IMR-90 (cell line): ENCODE measurements at regions not wholly inside any gene's neighbourhood (a gene's known extent, or its start where the extent isn't known, plus 50 kb on each side); places are given as distances from the start of the nearest gene placed in this dataset.

Source experiments
- ATAC-seq: fragments of 200-7000 bp; cut with Tn5 transposase; 2 replicates; pipeline ENCODE4 v1.9.1; 2020; ENCODE audit warnings: low read depth, mild to moderate bottlenecking, moderate library complexity
- BruUV-seq: library from RNA; stranded (reverse); fragments of 400-500 nt; replicated peaks from 2 replicates; lab custom pipeline; 2021; lab: Mats Ljungman, UMichigan
- CTCF ChIA-PET: fragments of 300-600 bp; formaldehyde crosslinking; extraction: SDS; loops from one replicate; lab custom pipeline; 2021; ENCODE audit warnings: antibody characterized with exemption; lab: Yijun Ruan, JAX
- POLR2A ChIA-PET: fragments of 300-600 bp; sonication (Branson Sonifier 250); formaldehyde crosslinking; loops from one replicate; lab custom pipeline; 2022; ENCODE audit warnings: antibody characterized with exemption; ENCODE audit not compliant: unreplicated experiment; lab: Charles Lee
- DNase-seq: peaks from one replicate; pipeline ENCODE4 v3.0.0; 2013
- H2AFZ ChIP-seq: replicated peaks from 2 replicates; pipeline ENCODE3; 2013; ENCODE audit warnings: low read length, mild to moderate bottlenecking; ENCODE audit not compliant: poor library complexity
- H2AK5ac ChIP-seq: 2 replicates; pipeline ENCODE4 v1.6.1; 2013; ENCODE audit warnings: low read depth, low read length, inconsistent platforms
- H2AK9ac ChIP-seq: replicated peaks from 2 replicates; pipeline ENCODE3; 2013; ENCODE audit warnings: mild to moderate bottlenecking, low read depth, low read length, moderate library complexity; ENCODE audit not compliant: poor library complexity
- H2BK120ac ChIP-seq: 2 replicates; pipeline ENCODE4 v1.6.1; 2013; ENCODE audit warnings: low read depth, low read length, inconsistent platforms
- H2BK15ac ChIP-seq: 3 replicates; pipeline ENCODE4 v1.6.1; 2013; ENCODE audit warnings: low read depth, low read length, inconsistent platforms
- H2BK20ac ChIP-seq: 2 replicates; pipeline ENCODE4 v1.6.1; 2013; ENCODE audit warnings: low read depth, mild to moderate bottlenecking, inconsistent platforms, low read length, moderate library complexity
- H2BK5ac ChIP-seq: 2 replicates; pipeline ENCODE4 v1.6.1; 2013; ENCODE audit warnings: mild to moderate bottlenecking, low read depth, low read length, inconsistent platforms; ENCODE audit not compliant: poor library complexity, severe bottlenecking
- H3K14ac ChIP-seq: replicated peaks from 2 replicates; pipeline ENCODE4 v1.6.1; 2013; ENCODE audit warnings: low read depth, low read length, inconsistent platforms
- H3K18ac ChIP-seq: 2 replicates; pipeline ENCODE4 v1.6.1; 2013; ENCODE audit warnings: low read depth, low read length, control low read depth
- H3K23ac ChIP-seq: 2 replicates; pipeline ENCODE4 v1.6.1; 2013; ENCODE audit warnings: low read depth, low read length, inconsistent platforms
- H3K27ac ChIP-seq: 2 replicates; pipeline ENCODE4 v1.5.1; 2013; ENCODE audit warnings: mild to moderate bottlenecking, control low read depth, low read length; ENCODE audit not compliant: insufficient read depth
- H3K27me3 ChIP-seq: 2 replicates; pipeline ENCODE4 v1.6.1; 2013; ENCODE audit warnings: low read length; ENCODE audit not compliant: control insufficient read depth, insufficient read depth
- H3K36me3 ChIP-seq: 2 replicates; pipeline ENCODE4 v1.6.1; 2013; ENCODE audit warnings: low read length, mixed read lengths; ENCODE audit not compliant: control insufficient read depth, insufficient read depth
- H3K4ac ChIP-seq: 2 replicates; pipeline ENCODE4 v1.6.1; 2013; ENCODE audit warnings: low read depth, low read length, inconsistent platforms
- H3K4me1 ChIP-seq: 2 replicates; pipeline ENCODE4 v1.6.1; 2013; ENCODE audit warnings: low read length, mixed read lengths; ENCODE audit not compliant: control insufficient read depth, insufficient read depth
- H3K4me2 ChIP-seq: 2 replicates; pipeline ENCODE4 v1.6.1; 2013; ENCODE audit warnings: low read depth, mild to moderate bottlenecking, control low read depth, low read length, moderate library complexity
- H3K4me3 ChIP-seq: 2 replicates; pipeline ENCODE4 v1.5.1; 2013; ENCODE audit warnings: low read depth, mild to moderate bottlenecking, control low read depth, low read length, moderate library complexity; ENCODE audit not compliant: insufficient read depth
- H3K56ac ChIP-seq: 2 replicates; pipeline ENCODE4 v1.6.1; 2013; ENCODE audit warnings: low read length, inconsistent platforms; ENCODE audit not compliant: insufficient read depth; ENCODE audit errors: extremely low read depth
- H3K79me1 ChIP-seq, 2 experiments: 2 replicates each; pipeline ENCODE4 v1.6.1; 2013; ENCODE audit warnings: low read length in 2 of 2, inconsistent platforms in 1 of 2, low read depth in 1 of 2
- H3K9ac ChIP-seq: 2 replicates; pipeline ENCODE4 v1.6.1; 2013; ENCODE audit warnings: low read depth, low read length, control low read depth
- H3K9me1 ChIP-seq: 2 replicates; pipeline ENCODE4 v1.6.1; 2013; ENCODE audit warnings: low read length, inconsistent platforms; ENCODE audit not compliant: insufficient read depth
- H3K9me3 ChIP-seq: 2 replicates; pipeline ENCODE4 v1.6.1; 2013; ENCODE audit warnings: low read length; ENCODE audit not compliant: control insufficient read depth, insufficient read depth
- H4K20me1 ChIP-seq: 2 replicates; pipeline ENCODE4 v1.6.1; 2013; ENCODE audit warnings: low read length, inconsistent platforms; ENCODE audit not compliant: insufficient read depth
- H4K5ac ChIP-seq: 2 replicates; pipeline ENCODE4 v1.6.1; 2013; ENCODE audit warnings: mild to moderate bottlenecking, low read depth, low read length, control low read depth
- H4K8ac ChIP-seq, 2 experiments: 2 replicates each; pipeline ENCODE4 v1.6.1; 2013; ENCODE audit warnings: low read depth in 2 of 2, low read length in 2 of 2, control low read depth in 1 of 2, inconsistent platforms in 1 of 2
- H4K91ac ChIP-seq: 2 replicates; pipeline ENCODE4 v1.6.1; 2013; ENCODE audit warnings: low read depth, low read length, inconsistent platforms; ENCODE audit not compliant: insufficient read depth
- MAZ ChIP-seq: IDR thresholded peaks from 2 replicates; pipeline ENCODE4 v1.6.1; 2012; ENCODE audit warnings: low read depth, mild to moderate bottlenecking, low read length, improper control_type of control experiment, moderate library complexity, borderline replicate concordance
- NFE2L2 ChIP-seq: fragments of 150-350 bp; IDR thresholded peaks from 2 replicates; pipeline ENCODE4 v1.6.1; 2016; ENCODE audit warnings: low read depth, mild to moderate bottlenecking, low read length
- POLR2A ChIP-seq: IDR thresholded peaks from 2 replicates; pipeline ENCODE4 v1.6.1; 2012; ENCODE audit warnings: mild to moderate bottlenecking, low read depth, low read length
- RAD21 ChIP-seq: IDR thresholded peaks from 2 replicates; pipeline ENCODE4 v1.6.1; 2012; ENCODE audit warnings: low read length, improper control_type of control experiment
- RFX5 ChIP-seq: IDR thresholded peaks from 2 replicates; pipeline ENCODE4 v1.8.0; 2012; ENCODE audit warnings: low read depth, mild to moderate bottlenecking, low read length, moderate library complexity
- SMC3 ChIP-seq: fragments of 150-350 bp; IDR thresholded peaks from 2 replicates; pipeline ENCODE4 v1.6.1; 2016; ENCODE audit warnings: low read depth, mild to moderate bottlenecking, antibody characterized with exemption, low read length, moderate library complexity
- USF2 ChIP-seq: fragments of 150-350 bp; IDR thresholded peaks from 2 replicates; pipeline ENCODE4 v1.6.1; 2017; ENCODE audit warnings: mild to moderate bottlenecking, antibody characterized with exemption, low read length, low read depth
- WGBS, 2 experiments: methylation state at CpG; one replicate each; pipeline versions ENCODE4 v1.1.5 to v1.1.7; 2013; ENCODE audit warnings: missing lambda C conversion rate in 2 of 2; ENCODE audit not compliant: insufficient read length in 1 of 2; ENCODE audit errors: extremely low coverage in 2 of 2; 5-methylcytosine and 5-hydroxymethylcytosine counted together
- dilution Hi-C: fragments of 300-500 bp; cut with HindIII; formaldehyde crosslinking; loops from one replicate; pipeline ENCODE4 v1.14.3; 2018; ENCODE audit warnings: low sequenced_read_pairs; ENCODE audit not compliant: unreplicated experiment
- in situ Hi-C: fragments of 300-500 bp; cut with MboI; formaldehyde crosslinking; loops from 3 replicates; pipeline ENCODE4 v1.14.3; 2019; ENCODE audit warnings: low sequenced_read_pairs, inconsistent platforms, mixed read lengths
- intact Hi-C: fragments of 100-400 bp; cut with micrococcal nuclease; formaldehyde crosslinking; loops from 2 replicates; pipeline ENCODE4 v1.10.0; 2022

DNA sequence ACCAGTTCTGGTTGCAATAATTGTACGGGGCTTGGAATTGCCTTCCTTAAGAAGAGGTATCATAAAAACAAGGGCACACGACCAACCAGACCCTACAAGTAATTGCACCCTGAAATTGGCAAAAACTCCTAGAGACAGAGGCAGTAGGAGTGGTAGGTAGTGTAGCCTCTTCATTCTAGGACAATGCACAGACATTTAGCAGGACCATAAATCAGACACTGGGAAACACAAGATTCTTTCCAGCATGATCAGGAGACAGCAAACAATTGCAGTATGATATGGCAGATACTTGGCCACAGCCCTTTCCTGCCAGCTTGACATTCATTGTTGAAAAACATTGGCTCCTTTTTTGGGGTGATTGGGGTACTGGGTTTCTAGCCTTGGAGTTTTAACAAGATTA is 186.6 kb upstream of the PIK3C3 start:
- Histone ChIP-seq H3K9ac (no peak overlapping the region), H3K4me2 (no peak overlapping the region), H3K27ac (no peak overlapping the region), H2BK120ac (no peak overlapping the region), H3K9me3 (no peaks in the 10 kb centered on the region), H4K20me1 (no peaks in the 10 kb centered on the region), H3K14ac (no peak overlapping the region), H2BK15ac (no peak overlapping the region), H3K4me3 (no peak overlapping the region), H3K23ac (no peak overlapping the region), H2AK9ac (no peak overlapping the region), H3K18ac (no peak overlapping the region), H3K36me3 (no peaks in the 10 kb centered on the region), H3K4me1 (no peaks in the 10 kb centered on the region), H3K56ac (no peak overlapping the region), H3K9me1 (no peaks in the 10 kb centered on the region), H2AK5ac (no peak overlapping the region), H4K91ac (no peak overlapping the region), H4K8ac (no peak overlapping the region), H3K27me3 (no peaks in the 10 kb centered on the region; the same call in 1 of the 2 replicates), H2BK20ac (no peak overlapping the region), H4K5ac (no peak overlapping the region), H2BK5ac (no peak overlapping the region), H3K4ac (no peak overlapping the region), H3K79me1 (no peaks in the 10 kb centered on the region), H2AFZ (no peak overlapping the region)
- no peak for TF ChIP-seq POLR2A
- TF ChIP-seq RFX5, result no peak
- no peak for TF ChIP-seq USF2
- no peak for TF ChIP-seq SMC3
- TF ChIP-seq NFE2L2, result no peak
- TF ChIP-seq RAD21, result no peak
- TF ChIP-seq MAZ, result no peak
- ChIA-PET POLR2A (no interaction called here), CTCF (interaction anchor here (0.6 kb wide), 1 partner anchor 60 kb away, joined by 4 read pairs; no protein-coding TSS in a partner anchor)
- intact Hi-C loops, result no loop called here
- DNase-seq (no peak), ATAC-seq (no peak)
- BruUV-seq, result no TSS peak
- no CpG with 5 or more reads among the region's 2 CpGs for WGBS, 2 experiments
- dilution Hi-C loops, result no loop called here
- in situ Hi-C loops, result loop anchor here (5.0 to 10.0 kb wide), 2 partner anchors 64 to 134 kb away; no protein-coding TSS in a partner anchor
